ENCODE measurements at regions not wholly inside any gene's neighbourhood (a gene's known extent, or its start where the extent isn't known, plus 50 kb on each side); places are given as distances from the start of the nearest gene placed in this dataset.

GRCh38 chr11:13140028-13140870 is 131.1 kb downstream of the RASSF10 start (continued):
- TF ChIP-seq AGO1 (IDR thresholded peaks at IDR 0.05; ENCODE audit: low read depth, low read length, poor library complexity, severe bottlenecking) (no peak), CSRNP2 (CRISPR knock-in tag; conservative IDR thresholded peaks at IDR 0.05; ENCODE audit: low read depth) (no peak), CREB1 (IDR thresholded peaks at IDR 0.05) (0 out of 2 replicates have a peak, but pooled peaks have one; percentile 25), CREB1 (CRISPR knock-in tag; IDR thresholded peaks at IDR 0.05) (peak; percentile 83), HINFP (CRISPR knock-in tag; IDR thresholded peaks at IDR 0.05; ENCODE audit: low read depth) (0 out of 2 replicates have a peak, but pooled peaks have one; percentile 35), ZNF782 (CRISPR knock-in tag; IDR thresholded peaks at IDR 0.05; ENCODE audit: borderline replicate concordance) (no peak), ZFP36 (IDR thresholded peaks at IDR 0.05; ENCODE audit: borderline replicate concordance, low read depth, low read length, partially characterized antibody) (no peak), ZBTB7B (CRISPR knock-in tag; IDR thresholded peaks at IDR 0.05) (peak; percentile 73; the same call in 1 of the 2 replicates), KDM4B (CRISPR knock-in tag; IDR thresholded peaks at IDR 0.05) (peak; percentile 72; the same call in 1 of the 2 replicates), ATM (IDR thresholded peaks at IDR 0.05; ENCODE audit: borderline replicate concordance) (no peak), SPEN (CRISPR knock-in tag; IDR thresholded peaks at IDR 0.05; ENCODE audit: low read depth) (peak; percentile 84), ZNF431 (CRISPR knock-in tag; IDR thresholded peaks at IDR 0.05; ENCODE audit: borderline replicate concordance, low read depth) (peak; percentile 78; the same call in 1 of the 2 replicates), ZNF720 (CRISPR knock-in tag; IDR thresholded peaks at IDR 0.05) (no peak), ZNF263 (CRISPR knock-in tag; IDR thresholded peaks at IDR 0.05) (peak; percentile 56), SIX4 (CRISPR knock-in tag; IDR thresholded peaks at IDR 0.05) (0 out of 2 replicates have a peak, but pooled peaks have one; percentile 44), LCORL (IDR thresholded peaks at IDR 0.05) (no peak), LCORL (CRISPR knock-in tag; IDR thresholded peaks at IDR 0.05) (peak; percentile 73; the same call in 1 of the 2 replicates), THAP8 (CRISPR knock-in tag; IDR thresholded peaks at IDR 0.05; ENCODE audit: borderline replicate concordance) (no peak), TCF7L2 (IDR thresholded peaks at IDR 0.05; ENCODE audit: low read depth, low read length) (no peak; the same call in 1 of the 2 replicates), ZSCAN30 (CRISPR knock-in tag; IDR thresholded peaks at IDR 0.05) (peak; percentile 48; the same call in 1 of the 2 replicates)
- TF ChIP-seq, protein P1, sequence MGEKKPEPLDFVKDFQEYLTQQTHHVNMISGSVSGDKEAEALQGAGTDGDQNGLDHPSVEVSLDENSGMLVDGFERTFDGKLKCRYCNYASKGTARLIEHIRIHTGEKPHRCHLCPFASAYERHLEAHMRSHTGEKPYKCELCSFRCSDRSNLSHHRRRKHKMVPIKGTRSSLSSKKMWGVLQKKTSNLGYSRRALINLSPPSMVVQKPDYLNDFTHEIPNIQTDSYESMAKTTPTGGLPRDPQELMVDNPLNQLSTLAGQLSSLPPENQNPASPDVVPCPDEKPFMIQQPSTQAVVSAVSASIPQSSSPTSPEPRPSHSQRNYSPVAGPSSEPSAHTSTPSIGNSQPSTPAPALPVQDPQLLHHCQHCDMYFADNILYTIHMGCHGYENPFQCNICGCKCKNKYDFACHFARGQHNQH (CRISPR knock-in tag; IDR thresholded peaks at IDR 0.05) = peak; percentile 93
- TF ChIP-seq, protein P2, sequence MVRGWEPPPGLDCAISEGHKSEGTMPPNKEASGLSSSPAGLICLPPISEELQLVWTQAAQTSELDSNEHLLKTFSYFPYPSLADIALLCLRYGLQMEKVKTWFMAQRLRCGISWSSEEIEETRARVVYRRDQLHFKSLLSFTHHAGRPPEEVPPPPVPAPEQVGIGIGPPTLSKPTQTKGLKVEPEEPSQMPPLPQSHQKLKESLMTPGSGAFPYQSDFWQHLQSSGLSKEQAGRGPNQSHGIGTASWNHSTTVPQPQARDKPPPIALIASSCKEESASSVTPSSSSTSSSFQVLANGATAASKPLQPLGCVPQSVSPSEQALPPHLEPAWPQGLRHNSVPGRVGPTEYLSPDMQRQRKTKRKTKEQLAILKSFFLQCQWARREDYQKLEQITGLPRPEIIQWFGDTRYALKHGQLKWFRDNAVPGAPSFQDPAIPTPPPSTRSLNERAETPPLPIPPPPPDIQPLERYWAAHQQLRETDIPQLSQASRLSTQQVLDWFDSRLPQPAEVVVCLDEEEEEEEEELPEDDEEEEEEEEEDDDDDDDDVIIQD (CRISPR knock-in tag; IDR thresholded peaks at IDR 0.05; ENCODE audit: low read depth) = peak; percentile 93

Data from HepG2 (cell line).